ENCODE measurements at regions not wholly inside any gene's neighbourhood (a gene's known extent, or its start where the extent isn't known, plus 50 kb on each side); places are given as distances from the start of the nearest gene placed in this dataset.

DNA sequence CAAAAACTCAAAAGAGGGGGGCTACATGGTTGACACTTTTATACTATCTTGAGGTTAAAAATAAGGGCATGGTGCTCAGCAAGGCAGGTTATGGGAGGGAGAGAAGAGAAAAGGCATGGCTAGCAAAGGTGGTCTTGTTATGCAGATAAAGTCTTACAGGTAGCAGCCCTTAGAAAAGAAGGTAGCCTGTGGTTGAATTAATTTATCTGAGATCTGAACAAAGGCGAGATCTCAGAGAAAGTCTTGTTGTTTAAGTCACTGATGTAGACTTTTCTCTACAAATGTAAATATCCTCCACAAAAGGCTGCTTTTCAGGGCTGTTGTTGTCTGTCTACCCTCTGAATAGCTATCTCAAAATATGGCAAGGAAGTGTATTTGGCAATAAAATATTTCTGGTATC lies 1250.4 kb downstream of the PCDH18 start:
- TF ChIP-seq, protein P1, sequence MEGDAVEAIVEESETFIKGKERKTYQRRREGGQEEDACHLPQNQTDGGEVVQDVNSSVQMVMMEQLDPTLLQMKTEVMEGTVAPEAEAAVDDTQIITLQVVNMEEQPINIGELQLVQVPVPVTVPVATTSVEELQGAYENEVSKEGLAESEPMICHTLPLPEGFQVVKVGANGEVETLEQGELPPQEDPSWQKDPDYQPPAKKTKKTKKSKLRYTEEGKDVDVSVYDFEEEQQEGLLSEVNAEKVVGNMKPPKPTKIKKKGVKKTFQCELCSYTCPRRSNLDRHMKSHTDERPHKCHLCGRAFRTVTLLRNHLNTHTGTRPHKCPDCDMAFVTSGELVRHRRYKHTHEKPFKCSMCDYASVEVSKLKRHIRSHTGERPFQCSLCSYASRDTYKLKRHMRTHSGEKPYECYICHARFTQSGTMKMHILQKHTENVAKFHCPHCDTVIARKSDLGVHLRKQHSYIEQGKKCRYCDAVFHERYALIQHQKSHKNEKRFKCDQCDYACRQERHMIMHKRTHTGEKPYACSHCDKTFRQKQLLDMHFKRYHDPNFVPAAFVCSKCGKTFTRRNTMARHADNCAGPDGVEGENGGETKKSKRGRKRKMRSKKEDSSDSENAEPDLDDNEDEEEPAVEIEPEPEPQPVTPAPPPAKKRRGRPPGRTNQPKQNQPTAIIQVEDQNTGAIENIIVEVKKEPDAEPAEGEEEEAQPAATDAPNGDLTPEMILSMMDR (IDR thresholded peaks at IDR 0.05 in 4 of 5, conservative IDR thresholded peaks at IDR 0.05 in 1 of 5) = no peak
- TF ChIP-seq POLR2A (IDR thresholded peaks at IDR 0.05) = no peak
